GM23248 (cell line): ENCODE measurements at regions not wholly inside any gene's neighbourhood (a gene's known extent, or its start where the extent isn't known, plus 50 kb on each side); places are given as distances from the start of the nearest gene placed in this dataset.

Experiments
- DNase-seq: peaks from one replicate; pipeline ENCODE4 v3.0.0-alpha.2; 2015
- H2AFZ ChIP-seq: fragments of 200-600 bp; sonication (generic); 2 replicates; pipeline ENCODE4 v1.6.1; 2016; ENCODE audit warnings: antibody characterized with exemption
- H3F3A ChIP-seq: fragments of 200-600 bp; sonication (generic); 2 replicates; pipeline ENCODE4 v1.6.1; 2016; ENCODE audit warnings: mild to moderate bottlenecking, antibody characterized with exemption, mixed run types; ENCODE audit not compliant: insufficient read depth
- H3K27ac ChIP-seq: fragments of 200-600 bp; sonication (generic); 2 replicates; pipeline ENCODE4 v1.5.1; 2016; ENCODE audit warnings: mild to moderate bottlenecking
- H3K27me3 ChIP-seq: fragments of 200-600 bp; sonication (generic); replicated peaks from 2 replicates; pipeline ENCODE4 v1.6.1; 2016; ENCODE audit warnings: mild to moderate bottlenecking; ENCODE audit not compliant: insufficient read depth
- H3K36me3 ChIP-seq: fragments of 200-600 bp; sonication (generic); 2 replicates; pipeline ENCODE4 v1.6.1; 2016; ENCODE audit warnings: low read depth, mild to moderate bottlenecking
- H3K4me1 ChIP-seq: fragments of 200-600 bp; sonication (generic); 2 replicates; pipeline ENCODE4 v1.6.1; 2016; ENCODE audit warnings: mild to moderate bottlenecking; ENCODE audit not compliant: insufficient read depth
- H3K4me2 ChIP-seq: fragments of 200-600 bp; sonication (generic); one replicate; pipeline ENCODE4 v1.6.1; 2016; ENCODE audit warnings: mild to moderate bottlenecking; ENCODE audit not compliant: unreplicated experiment
- H3K4me3 ChIP-seq: fragments of 200-600 bp; sonication (generic); 2 replicates; pipeline ENCODE4 v1.5.1; 2016; ENCODE audit warnings: mild to moderate bottlenecking
- H3K79me2 ChIP-seq: fragments of 200-600 bp; sonication (generic); 2 replicates; pipeline ENCODE4 v1.6.1; 2016; ENCODE audit warnings: mild to moderate bottlenecking; ENCODE audit not compliant: insufficient read depth
- H3K9ac ChIP-seq: fragments of 200-600 bp; sonication (generic); 2 replicates; pipeline ENCODE4 v1.6.1; 2016; ENCODE audit warnings: mild to moderate bottlenecking
- H3K9me2 ChIP-seq: fragments of 200-600 bp; sonication (generic); 2 replicates; pipeline ENCODE4 v1.6.1; 2016; ENCODE audit warnings: mixed run types, mild to moderate bottlenecking, moderate library complexity; ENCODE audit not compliant: insufficient read depth
- H3K9me3 ChIP-seq: fragments of 200-600 bp; sonication (generic); one replicate; pipeline ENCODE4 v1.6.1; 2017; ENCODE audit warnings: low read depth
- H4K20me1 ChIP-seq: fragments of 200-600 bp; sonication (generic); 2 replicates; pipeline ENCODE4 v1.6.0; 2016; ENCODE audit not compliant: insufficient read depth
- EZH2 ChIP-seq: fragments of 200-600 bp; sonication (generic); IDR thresholded peaks from 2 replicates; pipeline ENCODE4 v1.6.1; 2018; ENCODE audit warnings: antibody characterized with exemption, mild to moderate bottlenecking; ENCODE audit not compliant: insufficient read depth, poor library complexity, severe bottlenecking
- EZH2phosphoT487 ChIP-seq: fragments of 200-600 bp; sonication (generic); IDR thresholded peaks from 2 replicates; pipeline ENCODE4 v1.6.1; 2018; ENCODE audit warnings: antibody characterized with exemption, moderate library complexity, mild to moderate bottlenecking, low read depth; ENCODE audit not compliant: insufficient read depth
- WGBS, 2 experiments: methylation state at CpG; one replicate each; pipeline ENCODE4 v1.1.6; 2015 to 2017; ENCODE audit warnings: low lambda C conversion rate in 2 of 2, low coverage in 1 of 2; ENCODE audit errors: missing lambda C conversion rate in 2 of 2; 5-methylcytosine and 5-hydroxymethylcytosine counted together
- in situ Hi-C: fragments of 300-500 bp; cut with MboI; formaldehyde crosslinking; loops from 2 replicates; pipeline ENCODE4 v1.15.0; 2020

- in situ Hi-C loops = loop anchor here (5.0 to 25.0 kb wide), 2 partner anchors 337 to 683 kb away; no protein-coding TSS in a partner anchor
- H4K20me1 ChIP-seq = no peaks in the 10 kb centered on the region
- H3K27ac ChIP-seq = no peak overlapping the region
- no peak overlapping the region for H3K4me2 ChIP-seq
- H3F3A ChIP-seq = peaks cover 31% of the 10 kb centered on the region
- WGBS, 2 experiments = 94 to 99% methylated on average over 9 of the region's 9 CpGs
- no peak overlapping the region for H3K9ac ChIP-seq
- TF ChIP-seq EZH2phosphoT487 (no peak), EZH2 (no peak)
- no peaks in the 10 kb centered on the region for H3K79me2 ChIP-seq
- no peaks in the 10 kb centered on the region for H3K36me3 ChIP-seq
- no peaks in the 10 kb centered on the region for H3K27me3 ChIP-seq
- peaks cover 18% of the 10 kb centered on the region for H3K4me1 ChIP-seq
- H3K9me3 ChIP-seq = no peaks in the 10 kb centered on the region
- no peaks in the 10 kb centered on the region for H3K9me2 ChIP-seq
- no peak overlapping the region for H3K4me3 ChIP-seq
- H2AFZ ChIP-seq = no peak overlapping the region
- no peak for DNase-seq
Observed at GRCh38 chr2:120679526-120679925, 56.1 kb upstream of the GLI2 start.

GRCh38 chr2:120680136-120680761 lies 55.4 kb upstream of the GLI2 start:
- peaks cover 22% of the 10 kb centered on the region for H3K4me1 ChIP-seq
- no peak overlapping the region for H3K4me3 ChIP-seq
- no peaks in the 10 kb centered on the region for H3K79me2 ChIP-seq
- no peaks in the 10 kb centered on the region for H3K9me3 ChIP-seq
- H4K20me1 ChIP-seq = no peaks in the 10 kb centered on the region
- no peaks in the 10 kb centered on the region for H3K36me3 ChIP-seq
- H3K9me2 ChIP-seq = no peaks in the 10 kb centered on the region
- no peaks in the 10 kb centered on the region for H3K27me3 ChIP-seq
- peak; percentile 85 for DNase-seq
- in situ Hi-C loops = loop anchor here (25.0 kb wide), 1 partner anchor 682 kb away; no protein-coding TSS in a partner anchor
- H2AFZ ChIP-seq = no peak overlapping the region
- H3K9ac ChIP-seq = no peak overlapping the region
- WGBS, 2 experiments = 10 to 21% methylated on average over 14 to 18 of the region's 18 CpGs
- no peak overlapping the region for H3K27ac ChIP-seq
- H3K4me2 ChIP-seq = no peak overlapping the region
- no peak for TF ChIP-seq EZH2
- peaks cover 31% of the 10 kb centered on the region for H3F3A ChIP-seq

GRCh38 chr2:120681181-120681580 lies 54.5 kb upstream of the GLI2 start:
- Histone ChIP-seq H2AFZ (no peak overlapping the region), H3K9me3 (no peaks in the 10 kb centered on the region), H4K20me1 (no peaks in the 10 kb centered on the region), H3K36me3 (no peaks in the 10 kb centered on the region), H3K4me3 (no peak overlapping the region), H3K9ac (no peak overlapping the region), H3F3A (peaks cover 31% of the 10 kb centered on the region), H3K27me3 (no peaks in the 10 kb centered on the region), H3K79me2 (no peaks in the 10 kb centered on the region), H3K27ac (no peak overlapping the region), H3K4me2 (no peak overlapping the region), H3K4me1 (peaks cover 22% of the 10 kb centered on the region), H3K9me2 (no peaks in the 10 kb centered on the region)
- DNase-seq = no peak
- TF ChIP-seq EZH2phosphoT487 (no peak), EZH2 (no peak)
- 48 to 54% methylated on average over 4 of the region's 4 CpGs for WGBS, 2 experiments
- in situ Hi-C loops = loop anchor here (25.0 kb wide), 1 partner anchor 681 kb away; no protein-coding TSS in a partner anchor

GRCh38 chr2:120681696-120682288 lies 53.9 kb upstream of the GLI2 start:
- in situ Hi-C loops = loop anchor here (25.0 kb wide), 1 partner anchor 681 kb away; no protein-coding TSS in a partner anchor

More at GRCh38 chr2:120681696-120682288, 53.9 kb upstream of the GLI2 start:
- Histone ChIP-seq H3K9me2 (no peaks in the 10 kb centered on the region), H3K4me2 (no peak overlapping the region), H3K9me3 (no peaks in the 10 kb centered on the region), H3K4me1 (peaks cover 22% of the 10 kb centered on the region), H3K9ac (no peak overlapping the region), H3K27ac (no peak overlapping the region), H2AFZ (no peak overlapping the region), H3F3A (peaks cover 31% of the 10 kb centered on the region), H3K36me3 (no peaks in the 10 kb centered on the region), H3K27me3 (no peaks in the 10 kb centered on the region), H4K20me1 (no peaks in the 10 kb centered on the region), H3K4me3 (no peak overlapping the region), H3K79me2 (no peaks in the 10 kb centered on the region)
- TF ChIP-seq EZH2 = no peak
- TF ChIP-seq EZH2phosphoT487 = no peak
- DNase-seq = no peak
- WGBS, 2 experiments = 88 to 93% methylated on average over 11 of the region's 11 CpGs
